IMR-90 (cell line): ENCODE measurements at regions not wholly inside any gene's neighbourhood (a gene's known extent, or its start where the extent isn't known, plus 50 kb on each side); places are given as distances from the start of the nearest gene placed in this dataset.

Experiments
- BHLHE40 ChIP-seq: fragments of 150-350 bp; IDR thresholded peaks from 2 replicates; pipeline ENCODE4 v1.6.1; 2016; ENCODE audit warnings: mild to moderate bottlenecking, low read depth, low read length
- CEBPB ChIP-seq: IDR thresholded peaks from 2 replicates; pipeline ENCODE4 v1.6.1; 2012; ENCODE audit warnings: low read depth, low read length, improper control_type of control experiment
- CHD1 ChIP-seq: IDR thresholded peaks from 2 replicates; pipeline ENCODE4 v1.6.1; 2012; ENCODE audit warnings: low read depth, low read length, improper control_type of control experiment
- CTCF ChIP-seq: conservative IDR thresholded peaks from 2 replicates; pipeline ENCODE4 v1.5.1; 2012; ENCODE audit warnings: mild to moderate bottlenecking, low read depth, low read length, improper control_type of control experiment
- ELK1 ChIP-seq: fragments of 150-350 bp; IDR thresholded peaks from 2 replicates; pipeline ENCODE4 v1.6.1; 2016; ENCODE audit warnings: low read depth, mild to moderate bottlenecking, low read length, moderate library complexity, borderline replicate concordance
- MAFK ChIP-seq: IDR thresholded peaks from 2 replicates; pipeline ENCODE4 v1.6.1; 2012; ENCODE audit warnings: low read depth, low read length, improper control_type of control experiment
- MAZ ChIP-seq: IDR thresholded peaks from 2 replicates; pipeline ENCODE4 v1.6.1; 2012; ENCODE audit warnings: low read depth, mild to moderate bottlenecking, low read length, improper control_type of control experiment, moderate library complexity, borderline replicate concordance
- MXI1 ChIP-seq: IDR thresholded peaks from 2 replicates; pipeline ENCODE4 v1.6.1; 2012; ENCODE audit warnings: low read depth, mild to moderate bottlenecking, low read length, moderate library complexity, borderline replicate concordance
- POLR2A ChIP-seq: IDR thresholded peaks from 2 replicates; pipeline ENCODE4 v1.6.1; 2012; ENCODE audit warnings: mild to moderate bottlenecking, low read depth, low read length
- RAD21 ChIP-seq: IDR thresholded peaks from 2 replicates; pipeline ENCODE4 v1.6.1; 2012; ENCODE audit warnings: low read length, improper control_type of control experiment
- RCOR1 ChIP-seq: IDR thresholded peaks from 2 replicates; pipeline ENCODE4 v1.6.1; 2012; ENCODE audit warnings: mild to moderate bottlenecking, low read length, improper control_type of control experiment; ENCODE audit not compliant: insufficient replicate concordance
- RFX5 ChIP-seq: IDR thresholded peaks from 2 replicates; pipeline ENCODE4 v1.8.0; 2012; ENCODE audit warnings: low read depth, mild to moderate bottlenecking, low read length, moderate library complexity
- SMC3 ChIP-seq: fragments of 150-350 bp; IDR thresholded peaks from 2 replicates; pipeline ENCODE4 v1.6.1; 2016; ENCODE audit warnings: low read depth, mild to moderate bottlenecking, antibody characterized with exemption, low read length, moderate library complexity

GRCh38 chr18:55031576-55031975 lies 72.3 kb upstream of the CCDC68 start:
- TF ChIP-seq MAFK (no peak), SMC3 (no peak), CTCF (no peak), POLR2A (no peak), RAD21 (no peak), CEBPB (no peak), RFX5 (no peak), MAZ (no peak), RCOR1 (no peak), CHD1 (no peak), MXI1 (no peak), BHLHE40 (no peak), ELK1 (no peak)
